SK-N-SH (cell line): ENCODE measurements at regions not wholly inside any gene's neighbourhood (a gene's known extent, or its start where the extent isn't known, plus 50 kb on each side); places are given as distances from the start of the nearest gene placed in this dataset.

ENCODE experiments used
- CTCF ChIA-PET: fragments of 300-600, 350-600 bp; formaldehyde crosslinking; extraction: SDS; loops from one replicate; lab custom pipeline; 2021; lab: Yijun Ruan, JAX
- POLR2A ChIA-PET: fragments of 350-600 bp; sonication (Branson Sonifier 250); formaldehyde crosslinking; extraction: SDS; loops from one replicate; lab custom pipeline; 2020; ENCODE audit warnings: antibody characterized with exemption, inconsistent platforms; lab: Yijun Ruan, JAX
- DNase-seq: peaks from one replicate; pipeline ENCODE4 v3.0.0; 2012
- H2AFZ ChIP-seq: fragments of 200-600 bp; sonication (generic); 2 replicates; pipeline ENCODE4 v1.8.1; 2016; ENCODE audit warnings: antibody characterized with exemption, mild to moderate bottlenecking, low read depth
- H3F3A ChIP-seq: fragments of 200-600 bp; sonication (generic); replicated peaks from 2 replicates; pipeline ENCODE3; 2016; ENCODE audit warnings: antibody characterized with exemption, mild to moderate bottlenecking; ENCODE audit not compliant: insufficient read depth
- H3K27ac ChIP-seq, 2 experiments: fragments of 200-500 bp in 1 of 2; fragments of 200-600 bp in 1 of 2; sonication (Bioruptor generic) in 1 of 2; sonication (generic), shearing (Covaris generic) in 1 of 2; 2 replicates each; pipeline versions ENCODE4 v1.5.1 to v1.6.1; 2014 to 2016; ENCODE audit warnings: low read depth in 2 of 2, inconsistent platforms in 1 of 2, low read length in 1 of 2, mild to moderate bottlenecking in 1 of 2, mixed read lengths in 1 of 2
- H3K27me3 ChIP-seq: fragments of 200-600 bp; sonication (generic), shearing (Covaris generic); 2 replicates; pipeline ENCODE4 v1.6.1; 2016; ENCODE audit warnings: mixed run types; ENCODE audit not compliant: insufficient read depth
- H3K36me3 ChIP-seq, 2 experiments: fragments of 200-500 bp in 1 of 2; fragments of 200-600 bp in 1 of 2; sonication (Bioruptor generic) in 1 of 2; sonication (generic) in 1 of 2; replicated peaks in 1 of 2; 2 replicates each; pipeline versions ENCODE3 to v1.5.1; 2014 to 2016; ENCODE audit warnings: low read length in 1 of 2, mild to moderate bottlenecking in 1 of 2; ENCODE audit not compliant: insufficient read depth in 2 of 2, control insufficient read depth in 1 of 2
- H3K4me1 ChIP-seq, 2 experiments: fragments of 200-500 bp in 1 of 2; fragments of 200-600 bp in 1 of 2; sonication (Bioruptor generic) in 1 of 2; sonication (generic), shearing (Covaris generic) in 1 of 2; 2 replicates each; pipeline versions ENCODE4 v1.5.1 to v1.6.1; 2014 to 2016; ENCODE audit warnings: low read depth in 1 of 2, low read length in 1 of 2, mixed run types in 1 of 2; ENCODE audit not compliant: insufficient read depth in 2 of 2, control insufficient read depth in 1 of 2
- H3K4me2 ChIP-seq: fragments of 200-600 bp; sonication (generic), shearing (Covaris generic); 2 replicates; pipeline ENCODE4 v1.6.1; 2017; ENCODE audit warnings: mixed run types
- H3K4me3 ChIP-seq, 2 experiments: fragments of 200-500 bp in 1 of 2; fragments of 200-600 bp in 1 of 2; sonication (Bioruptor generic) in 1 of 2; sonication (generic), shearing (Covaris generic) in 1 of 2; 2 replicates each; pipeline versions ENCODE4 v1.5.1 to v1.8.1; 2014 to 2016; ENCODE audit warnings: low read depth in 2 of 2, inconsistent platforms in 1 of 2, low read length in 1 of 2, mild to moderate bottlenecking in 1 of 2, mixed read lengths in 1 of 2, moderate library complexity in 1 of 2
- H3K79me2 ChIP-seq: fragments of 200-600 bp; sonication (generic); 2 replicates; pipeline ENCODE4 v1.8.1; 2017; ENCODE audit warnings: mild to moderate bottlenecking; ENCODE audit not compliant: insufficient read depth
- H3K9ac ChIP-seq: fragments of 200-600 bp; sonication (generic); 2 replicates; pipeline ENCODE4 v1.6.1; 2017; ENCODE audit warnings: mixed run types
- H3K9me2 ChIP-seq: fragments of 200-600 bp; sonication (generic); 2 replicates; pipeline ENCODE4 v1.6.1; 2017; ENCODE audit warnings: mixed run types
- H3K9me3 ChIP-seq: fragments of 200-600 bp; sonication (generic); 2 replicates; pipeline ENCODE4 v1.6.1; 2017; ENCODE audit warnings: mixed run types, mild to moderate bottlenecking, moderate library complexity
- H4K20me1 ChIP-seq: fragments of 200-600 bp; sonication (generic); 2 replicates; pipeline ENCODE4 v1.6.1; 2017; ENCODE audit warnings: mild to moderate bottlenecking, mixed run types; ENCODE audit not compliant: insufficient read depth
- CHD2 ChIP-seq: fragments of 150-350 bp; IDR thresholded peaks from 2 replicates; pipeline ENCODE4 v1.6.1; 2018; ENCODE audit warnings: low read length; ENCODE audit not compliant: partially characterized antibody
- FOSL2 ChIP-seq: IDR thresholded peaks from 2 replicates; pipeline ENCODE4 v1.4.0; 2012; ENCODE audit warnings: low read depth, mild to moderate bottlenecking, moderate library complexity, borderline replicate concordance
- NFIC ChIP-seq: IDR thresholded peaks from 2 replicates; pipeline ENCODE4 v1.4.0; 2012; ENCODE audit warnings: borderline replicate concordance
- NRF1 ChIP-seq: IDR thresholded peaks from 2 replicates; pipeline ENCODE4 v1.6.1; 2012; ENCODE audit warnings: low read depth, mild to moderate bottlenecking, low read length
- REST ChIP-seq: IDR thresholded peaks from 2 replicates; pipeline ENCODE4 v1.6.1; 2012; ENCODE audit warnings: mild to moderate bottlenecking, low read depth, low read length, moderate library complexity
- TCF12 ChIP-seq: IDR thresholded peaks from 2 replicates; pipeline ENCODE4 v1.4.0; 2012
- YY1 ChIP-seq: IDR thresholded peaks from 2 replicates; pipeline ENCODE4 v1.4.0; 2012; ENCODE audit warnings: low read depth, mild to moderate bottlenecking
- WGBS: methylation state at CpG from one replicate; pipeline ENCODE4 v1.1.6; 2017; ENCODE audit warnings: low lambda C conversion rate; 5-methylcytosine and 5-hydroxymethylcytosine counted together

- Histone ChIP-seq H3K9me2 (no peaks in the 10 kb centered on the region), H2AFZ (no peak overlapping the region), H3K9me3 (no peaks in the 10 kb centered on the region), H3K4me1 (peaks cover 0 to 4% of the 10 kb centered on the region in 2 experiments; a peak in 1 of 4 replicates), H3K27me3 (no peaks in the 10 kb centered on the region), H3K9ac (no peak overlapping the region), H3F3A (no peaks in the 10 kb centered on the region), H3K79me2 (no peaks in the 10 kb centered on the region), H3K4me3 (no peak overlapping the region), H4K20me1 (no peaks in the 10 kb centered on the region), H3K36me3 (no peaks in the 10 kb centered on the region), H3K4me2 (no peak overlapping the region), H3K27ac (no peak overlapping the region)
- TF ChIP-seq FOSL2 = no peak
- TF ChIP-seq TCF12 = no peak
- TF ChIP-seq CHD2 = no peak
- CTCF ChIA-PET = interaction anchor here (0.7 kb wide), 1 partner anchor 70 kb away, joined by 3 read pairs; no protein-coding TSS in a partner anchor
- DNase-seq = peak; percentile 7
- 100% methylated on average over 3 of the region's 5 CpGs for WGBS
- POLR2A ChIA-PET = no interaction called here
These were observed 99.1 kb upstream of the KCNQ5 start for GRCh38 chr6:72522735-72523141.

GRCh38 chr6:72524011-72524645, 97.7 kb upstream of the KCNQ5 start:
- Histone ChIP-seq H4K20me1 (no peaks in the 10 kb centered on the region), H3K36me3 (no peaks in the 10 kb centered on the region), H3K4me1 (peaks cover 0 to 4% of the 10 kb centered on the region in 2 experiments; a peak in 1 of 4 replicates), H3K9ac (no peak overlapping the region), H3K9me3 (no peaks in the 10 kb centered on the region), H2AFZ (no peak overlapping the region), H3F3A (no peaks in the 10 kb centered on the region), H3K27me3 (no peaks in the 10 kb centered on the region), H3K79me2 (no peaks in the 10 kb centered on the region), H3K9me2 (no peaks in the 10 kb centered on the region), H3K27ac (no peak overlapping the region), H3K4me3 (no peak overlapping the region), H3K4me2 (no peak overlapping the region)
- POLR2A ChIA-PET = no interaction called here
- TF ChIP-seq REST (no peak), NRF1 (no peak), YY1 (no peak), CHD2 (no peak), NFIC (no peak)
- DNase-seq = no peak
- CTCF ChIA-PET = no interaction called here
- WGBS = 79% methylated on average over 6 of the region's 6 CpGs
